Panc1 (cell line): ENCODE measurements at regions not wholly inside any gene's neighbourhood (a gene's known extent, or its start where the extent isn't known, plus 50 kb on each side); places are given as distances from the start of the nearest gene placed in this dataset.

Source experiments
- ATAC-seq: fragments of 200-7000 bp; cut with Tn5 transposase; 2 replicates; pipeline ENCODE4 v1.9.1; 2020; ENCODE audit warnings: mild to moderate bottlenecking, moderate library complexity
- BruUV-seq: library from RNA; stranded (reverse); fragments of 400-500 nt; replicated peaks from 2 replicates; lab custom pipeline; 2021; lab: Mats Ljungman, UMichigan
- CTCF ChIA-PET: fragments of 300-600 bp; sonication (Branson Sonifier 250); formaldehyde crosslinking; loops from one replicate; lab custom pipeline; 2022; ENCODE audit warnings: antibody characterized with exemption; lab: Charles Lee
- POLR2A ChIA-PET: fragments of 300-600 bp; sonication (Branson Sonifier 250); formaldehyde crosslinking; loops from one replicate; lab custom pipeline; 2022; ENCODE audit warnings: antibody characterized with exemption; lab: Charles Lee
- DNase-seq: peaks from one replicate; pipeline ENCODE4 v3.0.0-alpha.2; 2010; ENCODE audit warnings: low read depth, low spot score
- H3K27ac ChIP-seq: 2 replicates; pipeline ENCODE4 v1.5.1; 2011; ENCODE audit warnings: mild to moderate bottlenecking, low read length, inconsistent platforms
- H3K27me3 ChIP-seq: fragments of 200-500 bp; sonication (Bioruptor generic); 2 replicates; pipeline ENCODE4 v1.6.0; 2014; ENCODE audit warnings: low read length, inconsistent platforms; ENCODE audit not compliant: control insufficient read depth, insufficient read depth
- H3K36me3 ChIP-seq: fragments of 200-500 bp; sonication (Bioruptor generic); 2 replicates; pipeline ENCODE4 v1.5.1; 2014; ENCODE audit warnings: inconsistent platforms, mild to moderate bottlenecking, low read length, moderate library complexity; ENCODE audit not compliant: control insufficient read depth, insufficient read depth
- H3K4me1 ChIP-seq: 2 replicates; pipeline ENCODE4 v1.5.1; 2011; ENCODE audit warnings: inconsistent platforms, mild to moderate bottlenecking, low read length, moderate library complexity; ENCODE audit not compliant: control insufficient read depth, insufficient read depth
- H3K4me3 ChIP-seq, 2 experiments: 2 replicates each; pipeline ENCODE4 v1.5.1; 2011 to 2012; ENCODE audit warnings: low read depth in 2 of 2, low read length in 2 of 2, mild to moderate bottlenecking in 2 of 2, inconsistent platforms in 1 of 2, moderate library complexity in 1 of 2
- H3K9me3 ChIP-seq: fragments of 200-500 bp; sonication (Bioruptor generic); 2 replicates; pipeline ENCODE4 v1.5.1; 2014; ENCODE audit warnings: low read depth, mild to moderate bottlenecking, inconsistent platforms, low read length, moderate library complexity; ENCODE audit not compliant: control insufficient read depth, insufficient read depth
- POLR2AphosphoS5 ChIP-seq: IDR thresholded peaks from 2 replicates; pipeline ENCODE4 v1.6.1; 2012; ENCODE audit warnings: mild to moderate bottlenecking, low read depth, low read length, moderate library complexity
- REST ChIP-seq, 2 experiments: IDR thresholded peaks; 2 replicates each; pipeline ENCODE4 v1.6.1; 2011 to 2012; ENCODE audit warnings: low read depth in 2 of 2, control low read depth in 1 of 2, low read length in 1 of 2, mild to moderate bottlenecking in 1 of 2, moderate library complexity in 1 of 2; ENCODE audit not compliant: insufficient read depth in 1 of 2
- SIN3A ChIP-seq: IDR thresholded peaks from 2 replicates; pipeline ENCODE4 v1.6.1; 2012; ENCODE audit warnings: low read depth, mild to moderate bottlenecking, low read length, moderate library complexity, borderline replicate concordance; ENCODE audit not compliant: insufficient read depth
- TCF7L2 ChIP-seq: IDR thresholded peaks from 2 replicates; pipeline ENCODE4 v1.6.1; 2011; ENCODE audit warnings: mild to moderate bottlenecking, low read depth, low read length, inconsistent platforms
- in situ Hi-C: cut with HindIII; loops from 2 replicates; pipeline ENCODE4 v1.10.0; 2016; ENCODE audit warnings: low sequenced_read_pairs, low pct_unique_long_range_greater_than_20kb
- intact Hi-C: fragments of 100-400 bp; cut with micrococcal nuclease; formaldehyde crosslinking; loops from one replicate; pipeline ENCODE4 v1.10.0; 2022; ENCODE audit not compliant: unreplicated experiment
- TF ChIP-seq, protein P1 (sequence below): fragments of 450-650 bp; IDR thresholded peaks from 2 replicates; pipeline ENCODE4 v1.5.1; 2017; ENCODE audit warnings: mild to moderate bottlenecking

DNA sequence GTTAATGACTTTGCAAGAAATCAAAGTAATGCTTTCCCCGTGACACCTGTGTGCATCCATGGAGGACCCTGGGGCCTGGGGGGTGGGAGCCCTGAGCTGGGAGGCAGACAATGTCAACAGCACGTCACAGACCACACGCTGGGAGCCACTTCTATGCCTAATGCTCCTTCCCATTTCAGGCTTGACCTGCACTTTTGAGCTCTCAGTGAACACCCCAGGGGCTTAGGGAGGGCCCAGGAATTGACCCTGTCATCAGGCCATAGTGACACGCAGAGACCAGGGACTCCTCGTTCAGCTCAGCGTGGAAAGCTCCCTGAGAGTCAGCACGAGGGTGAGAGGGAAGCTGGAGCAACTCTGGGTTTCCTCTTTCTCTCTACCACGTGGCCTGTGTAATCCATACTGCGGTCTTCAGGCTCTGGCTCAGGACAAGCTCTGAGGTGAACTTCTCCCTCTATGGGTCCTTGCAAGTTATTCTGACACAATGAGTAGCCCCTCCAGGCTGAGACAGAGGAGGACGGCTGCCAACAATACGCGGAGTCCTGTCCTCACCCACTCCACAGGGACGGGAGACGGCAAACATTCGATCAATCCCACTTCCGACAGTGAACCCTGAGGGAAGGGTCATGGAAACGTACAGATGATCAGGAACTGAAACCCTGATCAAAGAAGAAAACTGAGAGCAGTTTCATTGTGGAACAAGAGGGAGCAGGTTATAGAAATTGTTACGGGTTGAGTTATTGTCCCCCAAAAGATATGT lies 130.8 kb upstream of the IRX4 start:
- POLR2A ChIA-PET, result no interaction called here
- H3K27ac ChIP-seq, result no peak overlapping the region
- H3K36me3 ChIP-seq, result no peaks in the 10 kb centered on the region
- intact Hi-C loops, result no loop called here
- ATAC-seq (no peak), DNase-seq (no peak)
- H3K4me1 ChIP-seq, result no peaks in the 10 kb centered on the region
- H3K9me3 ChIP-seq, result no peaks in the 10 kb centered on the region
- TF ChIP-seq TCF7L2 (no peak), REST (IDR thresholded peaks at IDR 0.05; ENCODE audit: insufficient read depth in 1 of 2, low read depth in 2 of 2, low read length in 1 of 2) (no peak), SIN3A (no peak), POLR2AphosphoS5 (no peak)
- TF ChIP-seq, protein P1, sequence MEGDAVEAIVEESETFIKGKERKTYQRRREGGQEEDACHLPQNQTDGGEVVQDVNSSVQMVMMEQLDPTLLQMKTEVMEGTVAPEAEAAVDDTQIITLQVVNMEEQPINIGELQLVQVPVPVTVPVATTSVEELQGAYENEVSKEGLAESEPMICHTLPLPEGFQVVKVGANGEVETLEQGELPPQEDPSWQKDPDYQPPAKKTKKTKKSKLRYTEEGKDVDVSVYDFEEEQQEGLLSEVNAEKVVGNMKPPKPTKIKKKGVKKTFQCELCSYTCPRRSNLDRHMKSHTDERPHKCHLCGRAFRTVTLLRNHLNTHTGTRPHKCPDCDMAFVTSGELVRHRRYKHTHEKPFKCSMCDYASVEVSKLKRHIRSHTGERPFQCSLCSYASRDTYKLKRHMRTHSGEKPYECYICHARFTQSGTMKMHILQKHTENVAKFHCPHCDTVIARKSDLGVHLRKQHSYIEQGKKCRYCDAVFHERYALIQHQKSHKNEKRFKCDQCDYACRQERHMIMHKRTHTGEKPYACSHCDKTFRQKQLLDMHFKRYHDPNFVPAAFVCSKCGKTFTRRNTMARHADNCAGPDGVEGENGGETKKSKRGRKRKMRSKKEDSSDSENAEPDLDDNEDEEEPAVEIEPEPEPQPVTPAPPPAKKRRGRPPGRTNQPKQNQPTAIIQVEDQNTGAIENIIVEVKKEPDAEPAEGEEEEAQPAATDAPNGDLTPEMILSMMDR, result no peak
- in situ Hi-C loops, result no loop called here
- CTCF ChIA-PET, result no interaction called here
- H3K27me3 ChIP-seq, result peaks cover 2% of the 10 kb centered on the region; the same call in 1 of the 2 replicates
- no TSS peak for BruUV-seq
- no peak overlapping the region for H3K4me3 ChIP-seq

DNA sequence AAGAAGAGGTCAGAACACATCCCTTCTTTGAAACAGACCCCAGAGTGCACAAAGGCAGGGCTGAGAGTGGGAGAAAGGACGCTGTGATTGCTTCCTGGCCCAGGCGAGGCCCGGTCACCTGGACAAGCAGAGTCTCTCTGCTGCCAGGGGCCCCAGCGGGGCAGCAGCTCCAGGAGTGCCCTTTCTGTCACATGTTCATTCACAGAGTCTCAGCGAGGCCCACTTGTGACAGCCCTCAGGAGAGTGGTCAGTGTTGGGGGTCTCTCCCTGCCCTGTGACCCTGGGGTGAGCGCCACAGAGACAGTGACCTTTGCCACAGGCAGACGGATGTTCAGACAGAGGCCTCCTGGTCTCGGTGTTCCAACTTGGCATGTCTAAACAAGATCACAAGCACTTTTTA lies 130.2 kb upstream of the IRX4 start:
- Histone ChIP-seq H3K27ac (no peak overlapping the region), H3K9me3 (no peaks in the 10 kb centered on the region), H3K4me1 (no peaks in the 10 kb centered on the region), H3K27me3 (peaks cover 2% of the 10 kb centered on the region; the same call in 1 of the 2 replicates), H3K4me3 (no peak overlapping the region), H3K36me3 (no peaks in the 10 kb centered on the region)
- in situ Hi-C loops (no loop called here), intact Hi-C loops (no loop called here)
- DNase-seq (no peak), ATAC-seq (no peak)
- ChIA-PET POLR2A (no interaction called here), CTCF (no interaction called here)
- no peak for TF ChIP-seq REST (IDR thresholded peaks at IDR 0.05; ENCODE audit: insufficient read depth in 1 of 2, low read depth in 2 of 2, low read length in 1 of 2)
- no peak for TF ChIP-seq POLR2AphosphoS5
- TF ChIP-seq SIN3A, result no peak
- TF ChIP-seq, protein P1, result no peak
- no peak for TF ChIP-seq TCF7L2
- no TSS peak for BruUV-seq
